DMS53 (cell line): ENCODE measurements at regions not wholly inside any gene's neighbourhood (a gene's known extent, or its start where the extent isn't known, plus 50 kb on each side); places are given as distances from the start of the nearest gene placed in this dataset.
"Not testable (repeated sequence)": the region's sequence is repeated elsewhere in the genome, so short reads cannot be mapped to it uniquely, and the experiment has no call there.

ENCODE experiments used
- DNase-seq: peaks from one replicate; lab custom pipeline; 2025; lab: John Stamatoyannopoulos, UW

GRCh38 chr2:89960570-89960969, 1269.1 kb downstream of the RPIA start:
- not testable (repeated sequence) for DNase-seq

GRCh38 chr2:89968567-89968966, 1277.1 kb downstream of the RPIA start:
- DNase-seq = not testable (repeated sequence)

GRCh38 chr2:89969190-89969589, 1277.7 kb downstream of the RPIA start:
- DNase-seq = not testable (repeated sequence)

GRCh38 chr2:89973849-89974248, 1282.4 kb downstream of the RPIA start:
- not testable (repeated sequence) for DNase-seq

GRCh38 chr2:89979826-89980537, 1288.5 kb downstream of the RPIA start:
- DNase-seq = not testable (repeated sequence)

- not testable (repeated sequence) for DNase-seq
These were observed 1290.8 kb downstream of the RPIA start for GRCh38 chr2:89982246-89982645.

GRCh38 chr2:89985650-89986049, 1294.2 kb downstream of the RPIA start:
- not testable (repeated sequence) for DNase-seq

GRCh38 chr2:89986532-89986931, 1295.1 kb downstream of the RPIA start:
- DNase-seq = not testable (repeated sequence)

- not testable (repeated sequence) for DNase-seq
These were observed 1305.3 kb downstream of the RPIA start for GRCh38 chr2:89996779-89997178.

GRCh38 chr2:90004553-90004952, 1313.1 kb downstream of the RPIA start:
- DNase-seq = not testable (repeated sequence)

GRCh38 chr2:90010442-90011100, 1319.1 kb downstream of the RPIA start:
- DNase-seq = not testable (repeated sequence)

- DNase-seq = not testable (repeated sequence)
These were observed 1319.6 kb downstream of the RPIA start for GRCh38 chr2:90011101-90011443.

GRCh38 chr2:90019908-90020307, 1328.4 kb downstream of the RPIA start:
- DNase-seq = not testable (repeated sequence)

- not testable (repeated sequence) for DNase-seq
These were observed 1329.8 kb downstream of the RPIA start for GRCh38 chr2:90021234-90021633.

GRCh38 chr2:90027231-90027643, 1335.8 kb downstream of the RPIA start:
- peak; percentile 15 for DNase-seq

GRCh38 chr2:90028381-90029079, 1337.1 kb downstream of the RPIA start:
- not testable (repeated sequence) for DNase-seq

GRCh38 chr2:90029080-90029428, 1337.6 kb downstream of the RPIA start:
- DNase-seq = not testable (repeated sequence)

- not testable (repeated sequence) for DNase-seq
These were observed 1340.8 kb downstream of the RPIA start for GRCh38 chr2:90032269-90032668.

GRCh38 chr2:90036335-90036734, 1344.9 kb downstream of the RPIA start:
- DNase-seq = peak; percentile 16

- DNase-seq = not testable (repeated sequence)
These were observed 1347.6 kb downstream of the RPIA start for GRCh38 chr2:90039093-90039492.

- not testable (repeated sequence) for DNase-seq
These were observed 1356.3 kb downstream of the RPIA start for GRCh38 chr2:90047776-90048175.

- DNase-seq = not testable (repeated sequence)
These were observed 1360.7 kb downstream of the RPIA start for GRCh38 chr2:90052113-90052631.
